Retinal pigment epithelial cell (primary cell): ENCODE measurements at regions not wholly inside any gene's neighbourhood (a gene's known extent, or its start where the extent isn't known, plus 50 kb on each side); places are given as distances from the start of the nearest gene placed in this dataset.

ENCODE experiments used
- DNase-seq: peaks from one replicate; pipeline ENCODE4 v3.0.0-alpha.2; 2010; ENCODE audit warnings: low read depth
- H3K4me3 ChIP-seq: 2 replicates; pipeline ENCODE4 v1.5.1; 2011; ENCODE audit warnings: mild to moderate bottlenecking, low read length, control low read depth, moderate library complexity
- TF ChIP-seq, protein P1 (sequence below): conservative IDR thresholded peaks from 2 replicates; pipeline ENCODE4 v1.5.1; 2011; ENCODE audit warnings: low read depth, low read length, control low read depth, inconsistent platforms

DNA sequence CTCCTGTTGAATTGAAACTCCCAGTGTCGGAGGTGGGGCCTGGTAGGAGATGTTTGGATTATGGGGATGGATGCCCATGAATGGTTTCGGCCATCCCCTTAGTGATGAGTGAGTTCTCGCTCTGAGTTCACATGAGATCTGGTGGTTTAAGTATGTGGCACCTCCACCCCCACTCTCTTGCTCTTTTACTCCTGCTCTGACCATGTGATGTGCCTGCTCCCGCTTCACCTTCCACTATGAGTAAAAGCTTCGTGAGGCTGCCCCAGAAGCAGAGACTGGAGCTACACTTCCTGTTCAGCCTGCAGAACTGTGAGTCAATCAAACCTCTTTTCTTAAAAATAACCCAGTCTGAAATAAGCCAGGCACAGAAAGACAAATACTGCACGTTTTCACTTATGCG, 512.4 kb downstream of the HS3ST4 start:
- H3K4me3 ChIP-seq: no peak overlapping the region
- TF ChIP-seq, protein P1, sequence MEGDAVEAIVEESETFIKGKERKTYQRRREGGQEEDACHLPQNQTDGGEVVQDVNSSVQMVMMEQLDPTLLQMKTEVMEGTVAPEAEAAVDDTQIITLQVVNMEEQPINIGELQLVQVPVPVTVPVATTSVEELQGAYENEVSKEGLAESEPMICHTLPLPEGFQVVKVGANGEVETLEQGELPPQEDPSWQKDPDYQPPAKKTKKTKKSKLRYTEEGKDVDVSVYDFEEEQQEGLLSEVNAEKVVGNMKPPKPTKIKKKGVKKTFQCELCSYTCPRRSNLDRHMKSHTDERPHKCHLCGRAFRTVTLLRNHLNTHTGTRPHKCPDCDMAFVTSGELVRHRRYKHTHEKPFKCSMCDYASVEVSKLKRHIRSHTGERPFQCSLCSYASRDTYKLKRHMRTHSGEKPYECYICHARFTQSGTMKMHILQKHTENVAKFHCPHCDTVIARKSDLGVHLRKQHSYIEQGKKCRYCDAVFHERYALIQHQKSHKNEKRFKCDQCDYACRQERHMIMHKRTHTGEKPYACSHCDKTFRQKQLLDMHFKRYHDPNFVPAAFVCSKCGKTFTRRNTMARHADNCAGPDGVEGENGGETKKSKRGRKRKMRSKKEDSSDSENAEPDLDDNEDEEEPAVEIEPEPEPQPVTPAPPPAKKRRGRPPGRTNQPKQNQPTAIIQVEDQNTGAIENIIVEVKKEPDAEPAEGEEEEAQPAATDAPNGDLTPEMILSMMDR: no peak
- no peak for DNase-seq

DNA sequence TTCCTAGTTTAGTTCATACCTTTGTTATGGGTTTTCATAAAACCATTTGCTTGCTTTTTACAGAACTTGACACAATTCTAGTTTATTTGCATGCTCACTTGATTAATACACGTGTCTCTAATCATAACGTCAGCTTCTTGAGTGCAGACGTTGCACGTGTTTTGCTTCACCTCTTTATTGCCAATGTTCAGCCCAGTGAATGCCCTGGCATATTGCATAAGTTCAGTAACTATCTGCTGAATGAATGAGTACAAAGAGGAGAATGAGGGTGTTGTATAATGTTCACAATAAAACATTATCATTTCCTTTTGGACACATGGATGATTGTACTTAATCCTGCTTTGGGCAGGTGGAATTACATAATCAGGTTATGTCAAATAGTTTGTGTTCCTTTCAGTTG, 519.8 kb downstream of the HS3ST4 start:
- TF ChIP-seq, protein P1: no peak
- H3K4me3 ChIP-seq: no peak overlapping the region
- no peak for DNase-seq

DNA sequence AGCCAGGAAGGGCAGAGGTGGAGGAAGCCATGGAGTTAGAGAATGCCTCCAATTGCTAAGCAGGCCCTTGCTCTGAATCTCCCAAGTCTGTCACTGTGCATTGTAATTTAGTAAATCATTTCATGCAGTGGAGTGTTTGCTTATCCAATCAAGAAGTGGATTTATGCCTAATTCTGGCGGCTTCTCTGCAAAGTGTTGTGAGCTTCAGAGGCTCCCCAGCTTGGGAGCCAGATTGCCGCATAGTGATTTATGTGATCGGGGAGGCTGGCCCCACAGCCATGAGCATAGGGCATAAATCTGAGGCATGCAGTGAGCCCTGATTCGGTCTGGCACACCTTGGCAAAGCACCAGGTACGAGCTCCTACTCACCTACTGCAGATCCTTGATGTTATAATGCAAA, 520.8 kb downstream of the HS3ST4 start:
- H3K4me3 ChIP-seq: no peak overlapping the region
- TF ChIP-seq, protein P1: no peak
- DNase-seq: no peak

GRCh38 chr16:26214581-26215174, 522.9 kb downstream of the HS3ST4 start:
- H3K4me3 ChIP-seq: no peak overlapping the region
- TF ChIP-seq, protein P1: no peak
- no peak for DNase-seq

DNA sequence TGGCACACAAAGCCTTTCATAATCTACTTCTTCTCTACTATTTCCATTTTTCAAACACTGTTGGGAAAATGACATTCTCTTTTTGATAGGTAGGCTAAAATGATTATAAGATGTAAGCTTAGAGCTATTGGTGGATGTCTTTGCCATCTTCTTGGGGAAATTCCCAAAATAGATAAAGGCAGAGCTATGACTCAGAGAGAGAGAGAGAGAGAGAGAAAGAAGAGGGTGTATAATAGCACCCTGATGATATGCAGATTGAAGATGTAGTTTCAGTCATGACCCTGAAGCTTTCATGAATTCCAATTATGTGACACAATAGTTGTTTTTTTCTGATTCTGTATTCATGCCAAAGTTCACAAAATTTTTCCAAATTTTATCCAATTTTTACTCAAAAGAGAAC, 529.1 kb downstream of the HS3ST4 start:
- no peak for DNase-seq
- TF ChIP-seq, protein P1: no peak
- no peak overlapping the region for H3K4me3 ChIP-seq

DNA sequence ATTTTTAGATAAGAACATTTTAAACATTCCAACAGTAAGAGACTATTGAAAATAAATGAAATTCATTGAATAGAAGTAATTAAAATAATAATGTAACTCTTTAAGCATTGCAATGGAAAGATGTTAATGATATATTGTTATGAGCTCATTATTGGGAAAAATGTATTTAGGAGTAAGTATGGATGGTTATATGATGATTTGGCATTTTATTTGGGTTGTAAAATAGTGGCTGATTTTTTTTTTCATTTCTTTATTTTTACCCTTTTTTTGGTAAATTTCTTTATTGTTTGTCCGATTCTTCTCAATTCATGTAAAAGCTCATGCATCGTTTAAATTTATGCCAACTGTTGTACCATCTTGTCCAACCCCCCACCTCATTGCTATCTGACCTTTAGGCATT, 539.9 kb downstream of the HS3ST4 start:
- DNase-seq: no peak
- H3K4me3 ChIP-seq: no peak overlapping the region
- TF ChIP-seq, protein P1: no peak

DNA sequence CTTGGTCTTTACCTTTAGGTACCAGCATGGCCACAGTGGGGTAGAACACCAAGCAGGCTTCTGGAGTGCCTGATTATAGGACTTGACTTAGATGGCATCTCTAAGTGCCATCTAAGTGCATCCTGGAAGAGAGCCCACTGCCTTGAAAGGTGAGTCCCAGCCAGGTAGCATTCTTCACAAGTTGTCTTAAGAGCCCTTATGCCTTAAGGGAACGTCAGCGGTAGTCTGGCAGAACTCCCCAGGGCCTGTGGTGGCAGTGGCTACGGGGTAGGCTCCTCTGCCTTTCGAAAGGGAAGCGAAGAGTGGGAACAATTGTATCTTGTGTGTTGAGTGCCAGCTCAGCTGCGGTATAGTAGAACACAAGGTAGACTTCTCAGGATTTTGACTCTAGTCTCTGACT, 549.0 kb downstream of the HS3ST4 start:
- no peak overlapping the region for H3K4me3 ChIP-seq
- no peak for DNase-seq
- TF ChIP-seq, protein P1: no peak
